GM12874 (cell line): ENCODE measurements at regions not wholly inside any gene's neighbourhood (a gene's known extent, or its start where the extent isn't known, plus 50 kb on each side); places are given as distances from the start of the nearest gene placed in this dataset.

Experiments used
- CTCF ChIP-seq: IDR thresholded peaks from 2 replicates; pipeline ENCODE4 v1.5.1; 2011; ENCODE audit warnings: low read depth, mild to moderate bottlenecking, control low read depth, low read length, moderate library complexity; ENCODE audit not compliant: insufficient read depth

DNA sequence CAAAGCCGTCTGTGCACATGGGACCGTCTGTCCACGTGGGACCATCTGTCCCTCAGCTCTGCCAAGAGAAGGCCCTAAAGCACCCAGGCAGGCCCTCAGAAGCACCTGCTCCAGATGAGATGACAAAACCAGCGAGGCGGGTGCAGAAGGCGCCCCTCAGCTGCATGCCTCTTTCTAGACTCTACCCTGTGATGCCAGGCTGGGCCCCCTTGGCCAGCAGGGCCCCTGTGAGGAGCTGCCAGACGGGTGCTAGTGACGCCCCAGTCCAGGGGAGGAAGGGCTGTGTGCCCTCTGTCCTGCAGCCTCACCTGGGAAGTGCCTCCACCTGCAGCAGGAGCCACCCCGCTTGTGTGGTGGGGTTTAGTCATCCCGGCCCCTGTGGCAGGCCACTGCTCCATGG is 309.2 kb upstream of the SHH start:
- TF ChIP-seq CTCF = no peak

DNA sequence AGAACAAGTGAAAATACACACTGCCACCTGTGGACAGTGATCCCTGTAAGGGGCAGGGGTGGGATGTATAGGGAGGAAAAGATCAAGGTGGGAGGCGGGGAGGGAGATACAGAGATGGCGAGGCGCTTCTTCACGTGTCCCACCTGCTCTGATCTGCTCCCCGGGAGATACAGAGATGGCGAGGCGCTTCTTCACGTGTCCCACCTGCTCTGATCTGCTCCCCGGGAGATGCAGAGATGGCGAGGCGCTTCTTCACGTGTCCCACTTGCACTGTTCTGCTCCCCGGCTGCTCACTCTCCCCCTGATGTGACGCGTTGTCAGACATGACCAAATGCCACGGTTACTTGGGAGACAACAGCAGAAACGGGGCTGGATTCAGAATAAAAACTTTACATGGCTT is 308.3 kb upstream of the SHH start:
- TF ChIP-seq CTCF = no peak

- no peak for TF ChIP-seq CTCF
Observed at GRCh38 chr7:156119771-156120170, 307.5 kb upstream of the SHH start.

GRCh38 chr7:156118248-156118645 is 306.0 kb upstream of the SHH start:
- no peak for TF ChIP-seq CTCF

DNA sequence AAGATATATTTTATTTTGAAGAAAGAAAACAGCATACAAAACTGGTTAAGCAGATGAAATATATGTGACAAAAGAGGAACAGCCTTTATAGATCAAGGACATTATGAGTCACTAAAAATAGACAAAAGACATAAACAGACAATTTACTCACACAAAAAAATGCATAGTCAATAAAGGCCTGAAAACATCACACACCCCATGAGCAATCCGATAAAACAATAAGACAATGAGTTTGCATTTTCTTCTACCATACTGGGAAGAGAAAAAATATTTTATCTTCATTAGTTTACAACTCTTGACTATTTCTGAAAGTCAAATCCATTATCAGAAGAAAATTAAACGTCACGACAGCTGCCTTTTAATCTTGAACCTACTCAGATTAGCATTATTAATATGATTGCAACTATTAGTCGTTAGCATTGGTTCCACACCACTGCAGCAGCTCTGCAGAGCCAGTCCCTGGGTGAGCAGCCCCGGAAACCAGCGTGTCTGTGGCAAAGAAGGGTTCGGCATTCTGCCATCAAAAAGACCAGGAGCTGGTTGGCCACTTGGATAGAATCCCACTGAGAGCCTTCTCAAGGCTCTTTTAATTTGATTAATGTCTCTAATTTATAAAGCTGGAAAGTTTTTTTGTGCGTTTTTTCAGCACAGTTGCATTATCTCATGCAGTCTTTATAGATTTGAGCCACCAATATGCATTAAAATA is 305.4 kb upstream of the SHH start:
- no peak for TF ChIP-seq CTCF

DNA sequence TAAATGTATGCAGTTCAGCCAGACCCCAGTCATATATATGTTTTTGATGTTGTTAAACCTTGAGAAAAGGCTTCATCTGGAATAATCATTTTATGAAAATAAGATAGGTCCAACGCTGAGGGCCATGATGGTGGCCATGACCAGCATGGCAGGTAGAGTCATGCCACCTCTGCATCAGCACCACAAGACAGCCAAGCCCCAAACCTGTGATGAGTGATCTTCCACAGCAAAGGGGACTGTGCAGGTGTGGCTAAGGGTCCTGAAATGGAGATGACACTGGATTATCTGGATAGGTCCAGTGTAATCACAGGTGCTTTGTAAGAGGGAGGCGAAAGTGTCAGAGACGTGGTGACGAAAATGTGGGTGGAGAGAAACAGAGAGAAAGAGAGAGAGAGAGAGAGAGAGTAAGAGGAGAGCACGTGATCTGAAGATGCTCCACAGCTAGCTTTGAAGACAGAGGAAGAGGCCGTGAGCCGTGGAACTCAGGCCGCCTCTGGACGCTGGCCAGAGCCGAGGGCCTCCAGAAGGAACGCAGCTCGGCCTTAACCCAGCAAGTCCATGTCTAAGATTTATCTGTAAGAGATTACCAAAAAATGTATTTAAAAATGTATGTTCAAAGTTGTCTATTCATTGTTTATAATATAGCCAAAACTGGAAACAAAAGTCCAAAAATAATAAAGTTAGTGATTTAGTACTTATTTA is 304.4 kb upstream of the SHH start:
- no peak for TF ChIP-seq CTCF

- no peak for TF ChIP-seq CTCF
Observed at GRCh38 chr7:156115582-156115981, 303.3 kb upstream of the SHH start.
